K562 (cell line): ENCODE measurements at regions not wholly inside any gene's neighbourhood (a gene's known extent, or its start where the extent isn't known, plus 50 kb on each side); places are given as distances from the start of the nearest gene placed in this dataset.

Experiments used
- ETS2 ChIP-seq: IDR thresholded peaks from 2 replicates; pipeline ENCODE4 v1.6.1; 2016; ENCODE audit warnings: borderline replicate concordance, missing genetic modification characterization, mild to moderate bottlenecking, moderate library complexity, missing compliant biosample characterization; ENCODE audit not compliant: poor library complexity, severe bottlenecking
- FOXK2 ChIP-seq, 2 experiments: fragments of 450-650 bp; IDR thresholded peaks in 1 of 2; conservative IDR thresholded peaks in 1 of 2; 2 replicates each; pipeline ENCODE4 v1.6.1; 2016; ENCODE audit warnings: low read depth in 2 of 2, mild to moderate bottlenecking in 1 of 2
- ILK ChIP-seq: fragments of 450-650 bp; IDR thresholded peaks from 2 replicates; pipeline ENCODE4 v1.6.1; 2016; ENCODE audit warnings: missing genetic modification characterization, low read depth, mild to moderate bottlenecking, missing compliant biosample characterization, moderate library complexity, borderline replicate concordance
- PRMT5 ChIP-seq: sonication (generic); formaldehyde crosslinking; IDR thresholded peaks from 2 replicates; pipeline ENCODE4 v1.5.0; 2020; ENCODE audit warnings: missing genetic modification reagents
- SMARCB1 ChIP-seq: IDR thresholded peaks from 2 replicates; pipeline ENCODE4 v1.6.1; 2011; ENCODE audit warnings: improper control_type of control experiment, low read depth; ENCODE audit not compliant: insufficient read length
- ZNF121 ChIP-seq: sonication (generic); formaldehyde crosslinking; conservative IDR thresholded peaks from 2 replicates; pipeline ENCODE4 v1.8.0; 2022; ENCODE audit warnings: missing genetic modification reagents
- ZNF175 ChIP-seq: fragments of 200-800 bp; sonication (Bioruptor generic); IDR thresholded peaks from 2 replicates; pipeline ENCODE4 v1.6.1; 2016; ENCODE audit warnings: low read depth, mild to moderate bottlenecking, missing genetic modification characterization, missing compliant biosample characterization
- ZNF695 ChIP-seq: fragments of 450-650 bp; formaldehyde crosslinking; IDR thresholded peaks from 2 replicates; pipeline ENCODE4 v1.4.0; 2020; ENCODE audit warnings: mild to moderate bottlenecking, moderate library complexity
- ZNF75A ChIP-seq: fragments of 450-650 bp; formaldehyde crosslinking; IDR thresholded peaks from 2 replicates; pipeline ENCODE4 v1.4.0; 2020; ENCODE audit warnings: mild to moderate bottlenecking
- TF ChIP-seq, protein P1 (sequence below): sonication (generic); formaldehyde crosslinking; IDR thresholded peaks from 2 replicates; pipeline ENCODE4 v1.8.1; 2023; ENCODE audit warnings: mild to moderate bottlenecking, missing genetic modification reagents, moderate library complexity

DNA sequence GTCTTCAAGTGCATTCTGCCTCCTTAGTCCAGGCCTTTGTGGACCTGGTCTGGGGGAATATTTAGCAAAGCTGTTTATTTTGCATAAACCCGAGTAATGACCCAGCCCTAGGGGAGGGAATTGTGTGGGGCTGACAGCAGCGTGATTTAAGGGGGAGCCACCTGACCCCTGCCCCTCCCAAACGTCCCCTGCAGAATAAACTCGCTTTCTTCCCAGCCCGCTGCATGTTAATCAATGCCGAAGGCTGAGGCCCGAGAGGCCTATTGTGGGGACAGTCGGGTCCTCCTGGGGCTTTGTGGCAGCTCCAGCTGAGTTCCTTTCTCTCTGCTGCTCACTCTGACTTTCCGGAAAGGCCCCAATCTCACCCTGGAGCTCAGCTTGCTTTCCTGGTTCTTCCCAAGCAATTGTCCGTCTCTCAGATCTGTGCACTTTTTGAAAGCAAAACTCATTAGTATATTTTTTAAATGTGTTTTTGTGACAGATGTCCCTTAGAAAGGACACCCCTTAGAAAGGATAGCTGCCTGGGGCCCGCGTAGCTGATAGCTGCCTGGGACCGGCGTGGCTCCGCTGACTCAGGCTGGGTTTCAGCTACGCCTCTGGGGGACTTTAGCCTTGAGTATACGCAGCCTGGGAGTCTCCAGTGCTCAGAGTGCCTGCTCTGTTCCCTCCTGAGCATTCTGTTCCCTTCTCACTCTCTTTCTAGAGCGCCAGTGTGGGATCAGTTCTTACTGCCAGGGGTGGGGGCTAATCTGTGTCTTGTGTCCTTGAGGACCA lies 158.3 kb downstream of the GLI2 start (continued):
- TF ChIP-seq, protein P1, sequence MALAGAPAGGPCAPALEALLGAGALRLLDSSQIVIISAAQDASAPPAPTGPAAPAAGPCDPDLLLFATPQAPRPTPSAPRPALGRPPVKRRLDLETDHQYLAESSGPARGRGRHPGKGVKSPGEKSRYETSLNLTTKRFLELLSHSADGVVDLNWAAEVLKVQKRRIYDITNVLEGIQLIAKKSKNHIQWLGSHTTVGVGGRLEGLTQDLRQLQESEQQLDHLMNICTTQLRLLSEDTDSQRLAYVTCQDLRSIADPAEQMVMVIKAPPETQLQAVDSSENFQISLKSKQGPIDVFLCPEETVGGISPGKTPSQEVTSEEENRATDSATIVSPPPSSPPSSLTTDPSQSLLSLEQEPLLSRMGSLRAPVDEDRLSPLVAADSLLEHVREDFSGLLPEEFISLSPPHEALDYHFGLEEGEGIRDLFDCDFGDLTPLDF (CRISPR knock-in tag), result no peak
- TF ChIP-seq SMARCB1, result no peak
- no peak for TF ChIP-seq ZNF695 (CRISPR knock-in tag)
- no peak for TF ChIP-seq PRMT5 (CRISPR knock-in tag)
- TF ChIP-seq FOXK2 (conservative IDR thresholded peaks at IDR 0.05 in 1 of 2, IDR thresholded peaks at IDR 0.05 in 1 of 2; ENCODE audit: low read depth in 2 of 2), result no peak
- no peak for TF ChIP-seq ILK (tag)
- no peak for TF ChIP-seq ZNF121 (CRISPR knock-in tag)
- TF ChIP-seq ZNF175 (CRISPR knock-in tag), result no peak
- TF ChIP-seq ETS2, result no peak
- TF ChIP-seq ZNF75A (CRISPR knock-in tag), result no peak
